ENCODE measurements at regions not wholly inside any gene's neighbourhood (a gene's known extent, or its start where the extent isn't known, plus 50 kb on each side); places are given as distances from the start of the nearest gene placed in this dataset.

- intact Hi-C loops (cut with DNase I): no loop called here
- ATAC-seq: no peak
Measured at GRCh38 chr6:40948570-40948969, 90.5 kb downstream of the UNC5CL start.

GRCh38 chr6:40947876-40948526, 91.0 kb downstream of the UNC5CL start:
- H3K9me3 ChIP-seq: no peaks in the 10 kb centered on the region
- H3K36me3 ChIP-seq: no peaks in the 10 kb centered on the region
- H3K4me1 ChIP-seq: no peaks in the 10 kb centered on the region
- ATAC-seq: no peak
- intact Hi-C loops (cut with DNase I): no loop called here
- no peaks in the 10 kb centered on the region for H3K27me3 ChIP-seq
- TF ChIP-seq CTCF (IDR thresholded peaks at IDR 0.05): no peak
- TF ChIP-seq POLR2A (IDR thresholded peaks at IDR 0.05): no peak
- H3K4me3 ChIP-seq: no peak overlapping the region
- DNase-seq: no peak
- no peak overlapping the region for H3K27ac ChIP-seq
- 60% methylated on average over 1 of the region's 2 CpGs for whole genome bisulfite sequencing (ENCODE audit: insufficient coverage, low coverage, low lambda C conversion rate, missing lambda C conversion rate)

More at GRCh38 chr6:40948570-40948969, 90.5 kb downstream of the UNC5CL start:
- H3K36me3 ChIP-seq: no peaks in the 10 kb centered on the region
- H3K9me3 ChIP-seq: no peaks in the 10 kb centered on the region
- H3K27me3 ChIP-seq: no peaks in the 10 kb centered on the region
- TF ChIP-seq CTCF (IDR thresholded peaks at IDR 0.05): no peak
- TF ChIP-seq POLR2A (IDR thresholded peaks at IDR 0.05): no peak
- H3K4me1 ChIP-seq: no peaks in the 10 kb centered on the region
- no peak for DNase-seq
- 76% methylated on average over 2 of the region's 3 CpGs for WGBS (ENCODE audit: insufficient coverage, low coverage, low lambda C conversion rate, missing lambda C conversion rate)
- no peak overlapping the region for H3K27ac ChIP-seq
- H3K4me3 ChIP-seq: no peak overlapping the region

- intact Hi-C loops (cut with DNase I): no loop called here
- Histone ChIP-seq H3K9me3 (no peaks in the 10 kb centered on the region), H3K27me3 (no peaks in the 10 kb centered on the region), H3K4me1 (no peaks in the 10 kb centered on the region), H3K4me3 (no peak overlapping the region), H3K36me3 (no peaks in the 10 kb centered on the region), H3K27ac (no peak overlapping the region)
- WGBS (ENCODE audit: insufficient coverage, low coverage, low lambda C conversion rate, missing lambda C conversion rate): no CpG with 5 or more reads among the region's 1 CpG
- DNase-seq: no peak
- no peak for ATAC-seq
- no peak for TF ChIP-seq CTCF (IDR thresholded peaks at IDR 0.05)
- no peak for TF ChIP-seq POLR2A (IDR thresholded peaks at IDR 0.05)
Measured at GRCh38 chr6:40946738-40947301, 92.2 kb downstream of the UNC5CL start.

- ATAC-seq (no peak), DNase-seq (no peak)
- Histone ChIP-seq H3K4me1 (no peaks in the 10 kb centered on the region), H3K27me3 (no peaks in the 10 kb centered on the region), H3K36me3 (no peaks in the 10 kb centered on the region), H3K27ac (no peak overlapping the region), H3K4me3 (no peak overlapping the region), H3K9me3 (no peaks in the 10 kb centered on the region)
- 69% methylated on average over 2 of the region's 2 CpGs for WGBS (ENCODE audit: insufficient coverage, low coverage, low lambda C conversion rate, missing lambda C conversion rate)
- no peak for TF ChIP-seq POLR2A (IDR thresholded peaks at IDR 0.05)
- TF ChIP-seq CTCF (IDR thresholded peaks at IDR 0.05): no peak
- intact Hi-C loops (cut with DNase I): no loop called here
Measured at GRCh38 chr6:40937491-40937890, 101.5 kb downstream of the UNC5CL start.

Data from right lobe of liver (tissue), 6 donors.